ENCODE measurements at regions not wholly inside any gene's neighbourhood (a gene's known extent, or its start where the extent isn't known, plus 50 kb on each side); places are given as distances from the start of the nearest gene placed in this dataset.

DNA sequence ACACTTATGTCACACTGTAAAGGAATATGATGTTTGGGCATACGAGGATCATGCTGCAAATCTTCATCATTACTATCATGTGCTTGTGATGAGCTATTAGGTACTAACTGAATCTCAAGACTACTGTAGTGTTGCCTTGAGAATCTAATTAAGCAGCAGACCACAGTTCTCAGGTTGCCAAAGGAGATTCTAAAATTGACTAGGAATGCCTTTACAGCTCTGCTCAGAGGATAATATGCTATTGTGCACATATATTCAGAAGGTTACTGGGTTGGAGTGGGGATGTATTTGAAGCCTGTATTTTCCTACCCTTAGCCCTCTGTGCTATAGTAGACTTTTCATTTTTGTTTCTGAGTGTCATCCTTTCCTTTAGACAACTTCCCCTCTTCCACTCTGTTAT is 175.1 kb downstream of the CDH19 start:
- Histone ChIP-seq H4K5ac (ENCODE audit: insufficient read length, low read depth, low read length) (no peak overlapping the region), H2BK12ac (ENCODE audit: low read depth, low read length) (no peak overlapping the region), H4K91ac (replicated peaks; ENCODE audit: insufficient read length, low read length) (no peak overlapping the region), H3K23ac (ENCODE audit: insufficient read length) (no peak overlapping the region), H3K4ac (replicated peaks; ENCODE audit: insufficient read length, low read depth, low read length) (no peak overlapping the region), H3K79me1 (ENCODE audit: low read depth, low read length) (no peaks in the 10 kb centered on the region), H4K8ac (ENCODE audit: extremely low read depth, insufficient read depth, low read length) (no peak overlapping the region), H2AFZ (ENCODE audit: low read length) (no peak overlapping the region), H3K18ac (ENCODE audit: extremely low read depth, low read length) (no peak overlapping the region), H3K79me2 (ENCODE audit: control insufficient read depth in 1 of 2, insufficient read depth in 2 of 2, low read length in 2 of 2) (no peaks in the 10 kb centered on the region), H3K36me3 (ENCODE audit: control insufficient read depth in 2 of 4, insufficient read depth in 4 of 4, low read length in 3 of 4) (no peaks in the 10 kb centered on the region), H2BK5ac (ENCODE audit: low read depth, low read length) (no peak overlapping the region), H3K4me3 (ENCODE audit: extremely low read depth in 1 of 4, insufficient read depth in 2 of 4, low read depth in 3 of 4, low read length in 4 of 4) (no peak overlapping the region), H2AK5ac (ENCODE audit: low read depth, low read length) (no peak overlapping the region), H2BK120ac (replicated peaks; ENCODE audit: low read depth, low read length) (no peak overlapping the region), H2BK15ac (ENCODE audit: low read length) (no peak overlapping the region), H3K23me2 (ENCODE audit: low read depth, low read length) (no peaks in the 10 kb centered on the region), H3K4me1 (replicated peaks in 1 of 4; ENCODE audit: control insufficient read depth in 3 of 4, insufficient read depth in 4 of 4, low read length in 3 of 4) (no peaks in the 10 kb centered on the region), H4K20me1 (replicated peaks in 1 of 2; ENCODE audit: control insufficient read depth in 1 of 2, insufficient read depth in 2 of 2, low read length in 2 of 2) (no peaks in the 10 kb centered on the region), H3K27me3 (replicated peaks in 1 of 4; ENCODE audit: control insufficient read depth in 3 of 4, extremely low read depth in 1 of 4, insufficient read depth in 3 of 4, low read length in 3 of 4) (no peaks in the 10 kb centered on the region), H3K9me3 (ENCODE audit: insufficient read depth in 2 of 2, low read depth in 1 of 2, low read length in 1 of 2) (no peaks in the 10 kb centered on the region), H2BK20ac (ENCODE audit: low read length) (no peak overlapping the region), H3K27ac (ENCODE audit: low read depth, low read length) (no peak overlapping the region), H3K14ac (ENCODE audit: insufficient read length) (no peak overlapping the region), H3K9ac (replicated peaks in 1 of 4; ENCODE audit: extremely low read depth in 1 of 4, low read depth in 3 of 4, low read length in 3 of 4) (no peak overlapping the region), H3K56ac (replicated peaks; ENCODE audit: insufficient read length, low read depth, low read length) (no peak overlapping the region), H3K4me2 (ENCODE audit: insufficient read depth in 1 of 2, low read depth in 2 of 2, low read length in 2 of 2) (no peak overlapping the region)
- CTCF ChIA-PET (ENCODE audit: partially characterized antibody), result no interaction called here
- no peak for DNase-seq (ENCODE audit: low read depth in 1 of 2, low spot score in 2 of 2)
- POLR2A ChIA-PET (ENCODE audit: partially characterized antibody), result no interaction called here
- FAIRE-seq, result no peak
- WGBS, 2 experiments (ENCODE audit: extremely low coverage in 1 of 2, insufficient coverage in 1 of 2, insufficient read length in 1 of 2, insufficient replicate concordance in 2 of 2, low coverage in 1 of 2, low lambda C conversion rate in 2 of 2, missing lambda C conversion rate in 1 of 2), result 94% methylated on average over 1 of the region's 1 CpG; no CpG with 5 or more reads in 1 of the 2 experiments
- TF ChIP-seq SP2 (IDR thresholded peaks at IDR 0.05; ENCODE audit: low read length), result no peak
- no peak for TF ChIP-seq CEBPB (IDR thresholded peaks at IDR 0.05; ENCODE audit: low read depth, low read length)
- no peak for TF ChIP-seq NRF1 (IDR thresholded peaks at IDR 0.05; ENCODE audit: low read depth, low read length)
- TF ChIP-seq, protein P1, sequence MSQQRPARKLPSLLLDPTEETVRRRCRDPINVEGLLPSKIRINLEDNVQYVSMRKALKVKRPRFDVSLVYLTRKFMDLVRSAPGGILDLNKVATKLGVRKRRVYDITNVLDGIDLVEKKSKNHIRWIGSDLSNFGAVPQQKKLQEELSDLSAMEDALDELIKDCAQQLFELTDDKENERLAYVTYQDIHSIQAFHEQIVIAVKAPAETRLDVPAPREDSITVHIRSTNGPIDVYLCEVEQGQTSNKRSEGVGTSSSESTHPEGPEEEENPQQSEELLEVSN (IDR thresholded peaks at IDR 0.05), result no peak
